ENCODE measurements at regions not wholly inside any gene's neighbourhood (a gene's known extent, or its start where the extent isn't known, plus 50 kb on each side); places are given as distances from the start of the nearest gene placed in this dataset.

GRCh38 chr3:21273259-21274025 lies 477.6 kb downstream of the ZNF385D start:
- H3K4me3 ChIP-seq: no peak overlapping the region
- H3K27ac ChIP-seq (ENCODE audit: low read depth): no peak overlapping the region
- ATAC-seq (no peak), DNase-seq (ENCODE audit: low spot score) (no peak)
- peaks cover 8% of the 10 kb centered on the region for H3K36me3 Mint-ChIP-seq (ENCODE audit: low read depth)
- H3K9me2 ChIP-seq (ENCODE audit: insufficient read depth): 0 out of 2 replicates have a peak, but pooled peaks cover 3% of the 10 kb centered on the region
- H3K4me3 Mint-ChIP-seq: no peak overlapping the region
- peaks cover 17% of the 10 kb centered on the region for H3K9me3 Mint-ChIP-seq
- TF ChIP-seq JUNB (IDR thresholded peaks at IDR 0.05; ENCODE audit: unreplicated experiment): no peak
- no peak for TF ChIP-seq ZNF331 (CRISPR knock-in tag; IDR thresholded peaks at IDR 0.05; ENCODE audit: low read depth)
- TF ChIP-seq STAT1 (IDR thresholded peaks at IDR 0.05; ENCODE audit: unreplicated experiment): no peak
- TF ChIP-seq ZNF114 (CRISPR knock-in tag; IDR thresholded peaks at IDR 0.05): no peak
- TF ChIP-seq EZH2 (IDR thresholded peaks at IDR 0.05; ENCODE audit: low read depth, unreplicated experiment): no peak
- TF ChIP-seq EZH2phosphoT487 (IDR thresholded peaks at IDR 0.05; ENCODE audit: unreplicated experiment): no peak
- no peak for TF ChIP-seq CTCF (conservative IDR thresholded peaks at IDR 0.05; ENCODE audit: low read depth in 2 of 2)
- no peak for TF ChIP-seq POLR2AphosphoS5 (IDR thresholded peaks at IDR 0.05; ENCODE audit: low read depth)
- no peak for TF ChIP-seq ZNF462 (CRISPR knock-in tag; IDR thresholded peaks at IDR 0.05)
- no peak for TF ChIP-seq ETS1 (IDR thresholded peaks at IDR 0.05)
- TF ChIP-seq CREB1 (CRISPR knock-in tag; IDR thresholded peaks at IDR 0.05; ENCODE audit: low read depth): no peak
- TF ChIP-seq REST (IDR thresholded peaks at IDR 0.05; ENCODE audit: unreplicated experiment): no peak
- TF ChIP-seq NANOG (IDR thresholded peaks at IDR 0.05; ENCODE audit: borderline replicate concordance): no peak
- H3K27ac Mint-ChIP-seq: no peak overlapping the region
- no peaks in the 10 kb centered on the region for H3K27me3 Mint-ChIP-seq (ENCODE audit: insufficient read depth, low read depth, poor library complexity)
- no peaks in the 10 kb centered on the region for H3K4me1 Mint-ChIP-seq
- no peaks in the 10 kb centered on the region for H3K79me2 ChIP-seq (replicated peaks; ENCODE audit: insufficient read depth)
- no peaks in the 10 kb centered on the region for H3K36me3 ChIP-seq (ENCODE audit: insufficient read depth)
- H3K27me3 ChIP-seq (ENCODE audit: insufficient read depth): no peaks in the 10 kb centered on the region
- H3F3A ChIP-seq (replicated peaks; ENCODE audit: low read depth): no peaks in the 10 kb centered on the region
- no peaks in the 10 kb centered on the region for H3K4me1 ChIP-seq (ENCODE audit: insufficient read depth)
- H2AFZ ChIP-seq: no peak overlapping the region
- no peaks in the 10 kb centered on the region for H4K20me1 ChIP-seq (replicated peaks; ENCODE audit: insufficient read depth)
- no peak overlapping the region for H3K4me2 ChIP-seq
